DOHH2 (cell line): ENCODE measurements at regions not wholly inside any gene's neighbourhood (a gene's known extent, or its start where the extent isn't known, plus 50 kb on each side); places are given as distances from the start of the nearest gene placed in this dataset.

Source experiments
- H3F3A ChIP-seq: fragments of 200-600 bp; sonication (generic), shearing (Covaris generic); 2 replicates; pipeline ENCODE4 v1.6.0; 2016; ENCODE audit warnings: antibody characterized with exemption, mild to moderate bottlenecking; ENCODE audit not compliant: control insufficient read depth, insufficient read depth
- H3K27ac ChIP-seq: fragments of 200-600 bp; sonication (generic); 2 replicates; pipeline ENCODE4 v1.5.1; 2014; ENCODE audit warnings: low read depth, mild to moderate bottlenecking, low read length, moderate library complexity
- H3K27me3 ChIP-seq: fragments of 200-600 bp; sonication (generic); 2 replicates; pipeline ENCODE4 v1.6.1; 2014; ENCODE audit warnings: mild to moderate bottlenecking, low read length, mixed read lengths; ENCODE audit not compliant: control insufficient read depth
- H3K36me3 ChIP-seq: fragments of 200-600 bp; sonication (generic); 2 replicates; pipeline ENCODE4 v1.6.1; 2014; ENCODE audit warnings: mild to moderate bottlenecking, low read length, moderate library complexity, mixed read lengths; ENCODE audit not compliant: control insufficient read depth
- H3K4me1 ChIP-seq: fragments of 200-600 bp; sonication (generic); 2 replicates; pipeline ENCODE4 v1.6.1; 2014; ENCODE audit warnings: mild to moderate bottlenecking, low read length, mixed read lengths; ENCODE audit not compliant: control insufficient read depth
- H3K4me2 ChIP-seq: fragments of 200-600 bp; sonication (generic); 2 replicates; pipeline ENCODE4 v1.6.0; 2014; ENCODE audit warnings: mild to moderate bottlenecking, low read length, moderate library complexity
- H3K4me3 ChIP-seq: fragments of 200-600 bp; sonication (generic); 2 replicates; pipeline ENCODE4 v1.5.1; 2014; ENCODE audit warnings: mild to moderate bottlenecking, low read length, mixed read lengths
- H3K79me2 ChIP-seq: fragments of 200-600 bp; sonication (generic); 2 replicates; pipeline ENCODE4 v1.6.1; 2014; ENCODE audit warnings: mild to moderate bottlenecking, low read length, mixed read lengths; ENCODE audit not compliant: control insufficient read depth
- H3K9me2 ChIP-seq: fragments of 200-600 bp; sonication (generic); replicated peaks from 2 replicates; pipeline ENCODE4 v1.6.1; 2014; ENCODE audit warnings: mild to moderate bottlenecking, low read length, mixed read lengths; ENCODE audit not compliant: control insufficient read depth
- H3K9me3 ChIP-seq: fragments of 200-600 bp; sonication (generic); 2 replicates; pipeline ENCODE4 v1.6.1; 2014; ENCODE audit warnings: antibody characterized with exemption, low read length, mixed read lengths; ENCODE audit not compliant: control insufficient read depth, insufficient read depth
- H4K20me1 ChIP-seq: fragments of 200-600 bp; sonication (generic); 2 replicates; pipeline ENCODE4 v1.6.0; 2014; ENCODE audit warnings: low read depth, mild to moderate bottlenecking, antibody characterized with exemption, low read length, moderate library complexity; ENCODE audit not compliant: control insufficient read depth, insufficient read depth
- EZH2phosphoT487 ChIP-seq: fragments of 200-600 bp; sonication (generic); IDR thresholded peaks from 2 replicates; pipeline ENCODE4 v1.6.1; 2017; ENCODE audit warnings: borderline replicate concordance, mild to moderate bottlenecking, antibody characterized with exemption, low read length, moderate library complexity, mixed read lengths
- TF ChIP-seq, protein P1 (sequence below): fragments of 200-600 bp; sonication (generic); IDR thresholded peaks from one replicate; pipeline ENCODE4 v1.5.1; 2014; ENCODE audit warnings: antibody characterized with exemption, mild to moderate bottlenecking, low read depth, low read length; ENCODE audit not compliant: poor library complexity, severe bottlenecking

DNA sequence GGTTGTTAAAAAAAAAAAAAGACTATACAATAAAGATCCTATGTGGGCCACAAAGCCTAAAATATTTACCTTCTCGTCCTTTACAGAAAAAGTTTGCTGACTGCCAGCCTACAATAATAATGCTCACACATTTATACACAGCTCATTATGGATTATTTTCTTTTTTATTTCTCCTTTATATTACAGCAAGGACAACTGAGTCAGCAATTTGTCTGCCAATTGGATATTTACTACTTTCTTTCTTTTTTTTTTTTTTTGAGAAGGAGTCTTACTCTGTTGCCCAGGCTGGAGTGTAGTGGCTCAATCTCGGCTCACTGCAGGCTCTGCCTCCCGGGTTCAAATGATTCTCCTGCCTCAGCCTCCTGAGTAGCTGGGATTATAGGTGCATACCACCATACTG, 142.2 kb downstream of the EBLN2 start:
- Histone ChIP-seq H3K4me2 (no peak overlapping the region), H3K79me2 (no peaks in the 10 kb centered on the region), H3K9me3 (no peaks in the 10 kb centered on the region), H3K4me1 (no peaks in the 10 kb centered on the region), H3K27ac (no peak overlapping the region), H4K20me1 (no peaks in the 10 kb centered on the region), H3K36me3 (no peaks in the 10 kb centered on the region), H3K27me3 (no peaks in the 10 kb centered on the region), H3K9me2 (no peaks in the 10 kb centered on the region), H3F3A (no peaks in the 10 kb centered on the region), H3K4me3 (no peak overlapping the region)
- no peak for TF ChIP-seq EZH2phosphoT487
- TF ChIP-seq, protein P1, sequence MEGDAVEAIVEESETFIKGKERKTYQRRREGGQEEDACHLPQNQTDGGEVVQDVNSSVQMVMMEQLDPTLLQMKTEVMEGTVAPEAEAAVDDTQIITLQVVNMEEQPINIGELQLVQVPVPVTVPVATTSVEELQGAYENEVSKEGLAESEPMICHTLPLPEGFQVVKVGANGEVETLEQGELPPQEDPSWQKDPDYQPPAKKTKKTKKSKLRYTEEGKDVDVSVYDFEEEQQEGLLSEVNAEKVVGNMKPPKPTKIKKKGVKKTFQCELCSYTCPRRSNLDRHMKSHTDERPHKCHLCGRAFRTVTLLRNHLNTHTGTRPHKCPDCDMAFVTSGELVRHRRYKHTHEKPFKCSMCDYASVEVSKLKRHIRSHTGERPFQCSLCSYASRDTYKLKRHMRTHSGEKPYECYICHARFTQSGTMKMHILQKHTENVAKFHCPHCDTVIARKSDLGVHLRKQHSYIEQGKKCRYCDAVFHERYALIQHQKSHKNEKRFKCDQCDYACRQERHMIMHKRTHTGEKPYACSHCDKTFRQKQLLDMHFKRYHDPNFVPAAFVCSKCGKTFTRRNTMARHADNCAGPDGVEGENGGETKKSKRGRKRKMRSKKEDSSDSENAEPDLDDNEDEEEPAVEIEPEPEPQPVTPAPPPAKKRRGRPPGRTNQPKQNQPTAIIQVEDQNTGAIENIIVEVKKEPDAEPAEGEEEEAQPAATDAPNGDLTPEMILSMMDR = no peak

DNA sequence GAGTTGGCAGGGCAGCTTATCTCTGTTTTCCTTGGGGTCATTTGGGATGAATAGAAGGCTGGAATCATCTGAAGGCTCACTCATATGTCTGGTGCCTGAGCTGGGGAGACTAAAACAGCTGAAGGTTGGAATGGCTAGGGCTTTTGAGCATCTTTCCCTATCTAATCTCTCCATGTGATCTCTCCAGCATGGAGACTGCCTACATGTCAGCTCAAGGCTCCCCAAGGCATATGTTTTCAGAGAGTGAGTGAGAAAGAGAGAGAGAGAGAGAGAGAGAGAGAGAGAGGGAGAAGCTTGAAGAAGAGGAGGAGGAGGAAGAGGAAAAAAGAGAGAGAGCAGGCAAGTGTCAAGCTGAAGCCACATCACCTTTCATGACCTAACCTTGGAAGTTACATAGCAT, 143.4 kb downstream of the EBLN2 start:
- TF ChIP-seq EZH2phosphoT487 = no peak
- TF ChIP-seq, protein P1 = no peak

DNA sequence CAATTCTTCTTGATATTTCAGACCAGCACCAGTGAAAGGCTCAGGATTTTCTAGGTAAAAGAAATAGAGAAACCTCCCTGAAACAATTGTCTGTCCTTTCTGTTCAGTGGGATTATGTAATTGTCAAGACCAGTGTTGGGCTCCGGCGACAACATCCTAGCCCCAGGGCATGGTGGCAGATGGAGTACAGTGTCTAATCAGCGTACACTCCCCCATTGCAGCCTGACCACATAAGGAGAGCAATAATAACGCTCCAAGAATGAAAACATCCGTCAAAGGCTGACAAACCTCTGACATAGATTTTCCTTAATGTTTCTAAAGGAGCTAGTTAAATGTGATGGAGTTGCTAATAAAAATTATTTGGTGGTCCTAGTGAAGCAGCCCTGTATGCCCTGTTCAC, 144.6 kb downstream of the EBLN2 start:
- TF ChIP-seq EZH2phosphoT487 = no peak
- TF ChIP-seq, protein P1 = no peak
- Histone ChIP-seq H3K27me3 (no peaks in the 10 kb centered on the region), H3K9me2 (no peaks in the 10 kb centered on the region), H3K4me1 (no peaks in the 10 kb centered on the region), H3K4me2 (no peak overlapping the region), H3K27ac (no peak overlapping the region), H4K20me1 (no peaks in the 10 kb centered on the region), H3K9me3 (no peaks in the 10 kb centered on the region), H3K36me3 (no peaks in the 10 kb centered on the region), H3K79me2 (no peaks in the 10 kb centered on the region), H3K4me3 (no peak overlapping the region), H3F3A (no peaks in the 10 kb centered on the region)

More for the DNA sequence above, 143.4 kb downstream of the EBLN2 start:
- Histone ChIP-seq H3F3A (no peaks in the 10 kb centered on the region), H3K27ac (no peak overlapping the region), H3K4me2 (no peak overlapping the region), H3K4me3 (no peak overlapping the region), H3K9me3 (no peaks in the 10 kb centered on the region), H3K27me3 (no peaks in the 10 kb centered on the region), H4K20me1 (no peaks in the 10 kb centered on the region), H3K79me2 (no peaks in the 10 kb centered on the region), H3K4me1 (no peaks in the 10 kb centered on the region), H3K9me2 (no peaks in the 10 kb centered on the region), H3K36me3 (no peaks in the 10 kb centered on the region)

DNA sequence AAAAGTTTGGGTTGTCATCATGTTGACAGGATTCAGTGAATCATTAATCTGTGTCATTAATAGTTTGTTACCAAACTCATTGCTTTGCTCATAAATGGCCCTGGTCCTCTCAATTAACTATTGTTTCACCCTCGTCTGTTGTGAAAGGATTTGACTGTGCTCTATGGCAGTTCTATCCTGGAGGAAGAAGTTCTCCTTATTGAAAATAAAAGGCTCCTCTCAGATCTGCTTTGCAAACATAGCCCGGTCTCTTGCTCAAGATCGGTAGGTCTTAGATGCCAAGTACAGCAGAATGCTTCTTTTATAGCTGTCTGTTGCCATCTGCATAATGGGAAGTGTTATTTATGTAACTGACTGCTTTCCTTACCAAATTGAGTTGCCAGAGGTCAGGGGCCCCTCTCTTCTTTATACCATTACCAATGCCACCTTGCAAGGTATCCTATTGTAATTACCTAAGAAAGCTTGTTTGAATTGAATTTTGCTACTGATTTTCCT, 146.5 kb downstream of the EBLN2 start:
- Histone ChIP-seq H3K9me2 (no peaks in the 10 kb centered on the region), H3K79me2 (no peaks in the 10 kb centered on the region), H3K4me2 (no peak overlapping the region), H3K4me3 (no peak overlapping the region), H3F3A (no peaks in the 10 kb centered on the region), H3K27me3 (no peaks in the 10 kb centered on the region), H4K20me1 (no peaks in the 10 kb centered on the region), H3K9me3 (no peaks in the 10 kb centered on the region), H3K36me3 (no peaks in the 10 kb centered on the region), H3K27ac (no peak overlapping the region), H3K4me1 (no peaks in the 10 kb centered on the region)
- TF ChIP-seq, protein P1 = no peak
- TF ChIP-seq EZH2phosphoT487 = no peak
